ENCODE measurements at regions not wholly inside any gene's neighbourhood (a gene's known extent, or its start where the extent isn't known, plus 50 kb on each side); places are given as distances from the start of the nearest gene placed in this dataset.
A peak's percentile ranks its signal among the peaks of the same experiment; 100 is the strongest.

GRCh38 chr5:68115584-68115983, 100.0 kb upstream of the PIK3R1 start:
- DNase-seq = no peak
- Histone ChIP-seq H3K4me1 (ENCODE audit: control insufficient read depth, insufficient read depth, low read depth, low read length) (no peaks in the 10 kb centered on the region), H2BK120ac (ENCODE audit: low read depth, low read length) (no peak overlapping the region)

GRCh38 chr5:68114378-68115040, 101.0 kb upstream of the PIK3R1 start:
- no peak overlapping the region for H2BK120ac ChIP-seq (ENCODE audit: low read depth, low read length)
- no peak overlapping the region for H2AK5ac ChIP-seq (ENCODE audit: low read length, severe bottlenecking)
- no peak overlapping the region for H3K4me2 ChIP-seq (ENCODE audit: low read length, poor library complexity, severe bottlenecking)
- no peak overlapping the region for H3K14ac ChIP-seq (ENCODE audit: low read length in 2 of 2)
- no peak overlapping the region for H3K4ac ChIP-seq (ENCODE audit: low read depth in 1 of 2, low read length in 2 of 2)
- H3K9me3 ChIP-seq (ENCODE audit: control insufficient read depth, low read length) = no peaks in the 10 kb centered on the region
- H2BK5ac ChIP-seq (ENCODE audit: low read depth, low read length, poor library complexity, severe bottlenecking) = no peak overlapping the region
- no peak overlapping the region for H3K4me3 ChIP-seq (ENCODE audit: insufficient read depth in 1 of 2, low read depth in 1 of 2, low read length in 2 of 2)
- H3K27ac ChIP-seq (ENCODE audit: low read length, poor library complexity, severe bottlenecking) = no peak overlapping the region
- WGBS = 88% methylated on average over 2 of the region's 2 CpGs
- no peaks in the 10 kb centered on the region for H3K4me1 ChIP-seq (ENCODE audit: control insufficient read depth, insufficient read depth, low read depth, low read length)
- peak overlapping the region; percentile 67 for H3K9ac ChIP-seq (ENCODE audit: low read length)
- H3K79me1 ChIP-seq (replicated peaks; ENCODE audit: low read length, poor library complexity, severe bottlenecking) = no peaks in the 10 kb centered on the region
- no peak overlapping the region for H2BK12ac ChIP-seq (ENCODE audit: low read length in 2 of 2)
- H3K27me3 ChIP-seq (ENCODE audit: control insufficient read depth in 1 of 2, insufficient read depth in 1 of 2, low read length in 2 of 2) = no peaks in the 10 kb centered on the region
- H4K8ac ChIP-seq (ENCODE audit: low read length) = no peak overlapping the region
- no peak overlapping the region for H3K18ac ChIP-seq (ENCODE audit: low read depth in 1 of 2, low read length in 2 of 2)
- H2BK15ac ChIP-seq (ENCODE audit: low read depth, poor library complexity, severe bottlenecking) = no peak overlapping the region
- no peak overlapping the region for H4K91ac ChIP-seq (ENCODE audit: low read length)
- H3K36me3 ChIP-seq (ENCODE audit: control insufficient read depth in 1 of 2, insufficient read depth in 2 of 2, low read depth in 1 of 2, low read length in 2 of 2) = no peaks in the 10 kb centered on the region
- no peak overlapping the region for H2AFZ ChIP-seq (ENCODE audit: low read depth, low read length)
- peak; percentile 45 for DNase-seq
- H3K23ac ChIP-seq (ENCODE audit: low read length in 2 of 2) = no peak overlapping the region

More at GRCh38 chr5:68115584-68115983, 100.0 kb upstream of the PIK3R1 start:
- Histone ChIP-seq H3K4me3 (ENCODE audit: insufficient read depth in 1 of 2, low read depth in 1 of 2, low read length in 2 of 2) (no peak overlapping the region), H2BK5ac (ENCODE audit: low read depth, low read length, poor library complexity, severe bottlenecking) (no peak overlapping the region), H3K14ac (ENCODE audit: low read length in 2 of 2) (no peak overlapping the region), H3K18ac (ENCODE audit: low read depth in 1 of 2, low read length in 2 of 2) (no peak overlapping the region), H2BK15ac (ENCODE audit: low read depth, poor library complexity, severe bottlenecking) (no peak overlapping the region), H3K36me3 (ENCODE audit: control insufficient read depth in 1 of 2, insufficient read depth in 2 of 2, low read depth in 1 of 2, low read length in 2 of 2) (no peaks in the 10 kb centered on the region), H3K79me1 (replicated peaks; ENCODE audit: low read length, poor library complexity, severe bottlenecking) (no peaks in the 10 kb centered on the region), H2AK5ac (ENCODE audit: low read length, severe bottlenecking) (no peak overlapping the region), H4K91ac (ENCODE audit: low read length) (no peak overlapping the region), H3K23ac (ENCODE audit: low read length in 2 of 2) (no peak overlapping the region), H3K4me2 (ENCODE audit: low read length, poor library complexity, severe bottlenecking) (no peak overlapping the region), H3K27me3 (ENCODE audit: control insufficient read depth in 1 of 2, insufficient read depth in 1 of 2, low read length in 2 of 2) (no peaks in the 10 kb centered on the region), H2AFZ (ENCODE audit: low read depth, low read length) (no peak overlapping the region), H4K8ac (ENCODE audit: low read length) (no peak overlapping the region), H2BK12ac (ENCODE audit: low read length in 2 of 2) (no peak overlapping the region), H3K9me3 (ENCODE audit: control insufficient read depth, low read length) (no peaks in the 10 kb centered on the region), H3K9ac (ENCODE audit: low read length) (no peak overlapping the region), H3K4ac (ENCODE audit: low read depth in 1 of 2, low read length in 2 of 2) (no peak overlapping the region), H3K27ac (ENCODE audit: low read length, poor library complexity, severe bottlenecking) (no peak overlapping the region)
- WGBS = 96% methylated on average over 2 of the region's 2 CpGs

- H3K9ac ChIP-seq (ENCODE audit: low read length) = no peak overlapping the region
- H3K4me2 ChIP-seq (ENCODE audit: low read length, poor library complexity, severe bottlenecking) = no peak overlapping the region
- H3K27ac ChIP-seq (ENCODE audit: low read length, poor library complexity, severe bottlenecking) = no peak overlapping the region
- no peak overlapping the region for H2AK5ac ChIP-seq (ENCODE audit: low read length, severe bottlenecking)
- H3K4me3 ChIP-seq (ENCODE audit: insufficient read depth in 1 of 2, low read depth in 1 of 2, low read length in 2 of 2) = no peak overlapping the region
- no peak overlapping the region for H2BK12ac ChIP-seq (ENCODE audit: low read length in 2 of 2)
- DNase-seq = no peak
- no peaks in the 10 kb centered on the region for H3K79me1 ChIP-seq (replicated peaks; ENCODE audit: low read length, poor library complexity, severe bottlenecking)
- no peak overlapping the region for H4K91ac ChIP-seq (ENCODE audit: low read length)
- H3K36me3 ChIP-seq (ENCODE audit: control insufficient read depth in 1 of 2, insufficient read depth in 2 of 2, low read depth in 1 of 2, low read length in 2 of 2) = no peaks in the 10 kb centered on the region
- H3K4me1 ChIP-seq (ENCODE audit: control insufficient read depth, insufficient read depth, low read depth, low read length) = no peaks in the 10 kb centered on the region
- H3K27me3 ChIP-seq (ENCODE audit: control insufficient read depth in 1 of 2, insufficient read depth in 1 of 2, low read length in 2 of 2) = no peaks in the 10 kb centered on the region
- no peak overlapping the region for H2BK5ac ChIP-seq (ENCODE audit: low read depth, low read length, poor library complexity, severe bottlenecking)
- H2BK15ac ChIP-seq (ENCODE audit: low read depth, poor library complexity, severe bottlenecking) = no peak overlapping the region
- H3K23ac ChIP-seq (ENCODE audit: low read length in 2 of 2) = no peak overlapping the region
- no peak overlapping the region for H2BK120ac ChIP-seq (ENCODE audit: low read depth, low read length)
- H3K18ac ChIP-seq (ENCODE audit: low read depth in 1 of 2, low read length in 2 of 2) = no peak overlapping the region
- H3K9me3 ChIP-seq (ENCODE audit: control insufficient read depth, low read length) = no peaks in the 10 kb centered on the region
- H4K8ac ChIP-seq (ENCODE audit: low read length) = no peak overlapping the region
- H2AFZ ChIP-seq (ENCODE audit: low read depth, low read length) = no peak overlapping the region
- 93% methylated on average over 1 of the region's 2 CpGs for WGBS
- no peak overlapping the region for H3K4ac ChIP-seq (ENCODE audit: low read depth in 1 of 2, low read length in 2 of 2)
- H3K14ac ChIP-seq (ENCODE audit: low read length in 2 of 2) = no peak overlapping the region
These were observed 102.9 kb upstream of the PIK3R1 start for GRCh38 chr5:68112658-68113057.

DNA sequence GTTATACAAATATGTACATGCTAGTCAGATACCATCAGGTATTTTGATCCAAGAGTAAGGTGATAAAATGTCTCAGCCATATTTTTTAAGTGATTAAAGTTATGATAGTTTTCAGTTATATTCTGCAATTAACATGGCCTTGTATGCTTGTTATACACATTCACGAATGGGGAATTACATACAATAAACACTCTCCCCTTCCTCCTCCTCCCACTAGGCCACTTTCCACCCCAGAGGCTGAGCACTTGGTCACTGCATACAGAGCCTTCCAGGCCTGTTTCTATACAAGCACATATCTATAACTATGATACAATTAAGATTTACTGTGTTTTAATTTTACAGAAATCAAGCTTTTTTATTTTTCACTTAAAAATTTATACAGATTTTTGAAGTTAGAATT, 104.7 kb upstream of the PIK3R1 start:
- no peak overlapping the region for H3K9ac ChIP-seq (ENCODE audit: low read length)
- no peak overlapping the region for H2BK15ac ChIP-seq (ENCODE audit: low read depth, poor library complexity, severe bottlenecking)
- no peak overlapping the region for H3K4ac ChIP-seq (ENCODE audit: low read depth in 1 of 2, low read length in 2 of 2)
- H3K36me3 ChIP-seq (ENCODE audit: control insufficient read depth in 1 of 2, insufficient read depth in 2 of 2, low read depth in 1 of 2, low read length in 2 of 2) = no peaks in the 10 kb centered on the region
- no peak for DNase-seq
- no peaks in the 10 kb centered on the region for H3K9me3 ChIP-seq (ENCODE audit: control insufficient read depth, low read length)
- H3K23ac ChIP-seq (ENCODE audit: low read length in 2 of 2) = no peak overlapping the region
- no peaks in the 10 kb centered on the region for H3K79me1 ChIP-seq (replicated peaks; ENCODE audit: low read length, poor library complexity, severe bottlenecking)
- H2BK120ac ChIP-seq (ENCODE audit: low read depth, low read length) = no peak overlapping the region
- no peak overlapping the region for H3K27ac ChIP-seq (ENCODE audit: low read length, poor library complexity, severe bottlenecking)
- H3K14ac ChIP-seq (ENCODE audit: low read length in 2 of 2) = no peak overlapping the region
- no peak overlapping the region for H2BK12ac ChIP-seq (ENCODE audit: low read length in 2 of 2)
- no peak overlapping the region for H3K4me2 ChIP-seq (ENCODE audit: low read length, poor library complexity, severe bottlenecking)
- H3K4me3 ChIP-seq (ENCODE audit: insufficient read depth in 1 of 2, low read depth in 1 of 2, low read length in 2 of 2) = no peak overlapping the region
- no peak overlapping the region for H4K91ac ChIP-seq (ENCODE audit: low read length)
- no peak overlapping the region for H4K8ac ChIP-seq (ENCODE audit: low read length)
- WGBS = 88% methylated on average over 1 of the region's 1 CpG
- H3K27me3 ChIP-seq (ENCODE audit: control insufficient read depth in 1 of 2, insufficient read depth in 1 of 2, low read length in 2 of 2) = no peaks in the 10 kb centered on the region
- H3K4me1 ChIP-seq (ENCODE audit: control insufficient read depth, insufficient read depth, low read depth, low read length) = no peaks in the 10 kb centered on the region
- no peak overlapping the region for H3K18ac ChIP-seq (ENCODE audit: low read depth in 1 of 2, low read length in 2 of 2)
- H2AFZ ChIP-seq (ENCODE audit: low read depth, low read length) = no peak overlapping the region
- H2BK5ac ChIP-seq (ENCODE audit: low read depth, low read length, poor library complexity, severe bottlenecking) = no peak overlapping the region
- no peak overlapping the region for H2AK5ac ChIP-seq (ENCODE audit: low read length, severe bottlenecking)
